ENCODE measurements at regions not wholly inside any gene's neighbourhood (a gene's known extent, or its start where the extent isn't known, plus 50 kb on each side); places are given as distances from the start of the nearest gene placed in this dataset.

DNA sequence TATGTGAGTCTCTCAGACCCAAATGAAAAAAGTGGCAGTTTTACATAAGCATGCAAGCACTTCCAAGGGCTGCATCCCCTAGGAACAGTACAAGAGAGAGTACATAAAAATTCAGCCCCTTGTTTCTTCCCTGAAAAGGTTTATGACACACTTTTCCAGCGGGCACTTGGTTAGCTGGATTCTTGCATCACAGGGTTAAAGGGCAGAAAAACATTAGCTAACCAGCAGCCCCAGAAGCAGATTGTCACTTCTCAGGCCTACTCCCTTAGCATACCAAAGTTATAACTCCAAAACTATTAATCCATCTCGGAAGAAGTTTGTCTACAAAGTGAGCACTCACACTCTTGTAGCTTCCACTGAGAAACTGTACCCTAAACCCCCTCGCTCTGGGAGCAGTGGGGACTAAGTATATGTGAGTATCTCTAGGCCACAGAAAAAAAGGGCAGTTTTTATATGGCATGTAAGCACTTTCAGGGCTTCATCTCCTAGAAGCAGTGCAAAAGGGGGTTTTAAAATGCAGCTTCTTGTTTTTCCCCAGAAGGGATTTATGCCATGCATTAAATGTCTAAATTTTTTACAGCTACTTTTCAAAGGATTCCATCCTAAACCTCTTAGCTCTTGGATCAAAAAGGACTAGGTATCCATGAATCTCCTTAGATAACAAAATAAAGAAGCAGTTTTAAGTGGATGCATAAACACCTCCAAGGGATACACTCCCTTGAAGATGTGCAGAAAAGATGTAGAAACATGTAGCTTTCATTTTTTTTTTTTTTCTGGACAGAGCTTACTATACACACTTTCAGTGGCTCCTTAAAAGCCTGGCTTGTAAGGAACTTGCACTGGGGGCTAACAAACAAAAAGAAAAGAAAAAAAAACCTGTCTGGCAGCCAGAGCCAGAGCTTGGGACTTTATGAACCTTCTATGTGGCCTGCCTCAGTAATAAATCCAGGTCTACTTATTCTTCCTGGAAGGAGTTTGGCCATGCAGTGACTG lies 956.7 kb downstream of the CCSER2 start:
- TF ChIP-seq, protein P1, sequence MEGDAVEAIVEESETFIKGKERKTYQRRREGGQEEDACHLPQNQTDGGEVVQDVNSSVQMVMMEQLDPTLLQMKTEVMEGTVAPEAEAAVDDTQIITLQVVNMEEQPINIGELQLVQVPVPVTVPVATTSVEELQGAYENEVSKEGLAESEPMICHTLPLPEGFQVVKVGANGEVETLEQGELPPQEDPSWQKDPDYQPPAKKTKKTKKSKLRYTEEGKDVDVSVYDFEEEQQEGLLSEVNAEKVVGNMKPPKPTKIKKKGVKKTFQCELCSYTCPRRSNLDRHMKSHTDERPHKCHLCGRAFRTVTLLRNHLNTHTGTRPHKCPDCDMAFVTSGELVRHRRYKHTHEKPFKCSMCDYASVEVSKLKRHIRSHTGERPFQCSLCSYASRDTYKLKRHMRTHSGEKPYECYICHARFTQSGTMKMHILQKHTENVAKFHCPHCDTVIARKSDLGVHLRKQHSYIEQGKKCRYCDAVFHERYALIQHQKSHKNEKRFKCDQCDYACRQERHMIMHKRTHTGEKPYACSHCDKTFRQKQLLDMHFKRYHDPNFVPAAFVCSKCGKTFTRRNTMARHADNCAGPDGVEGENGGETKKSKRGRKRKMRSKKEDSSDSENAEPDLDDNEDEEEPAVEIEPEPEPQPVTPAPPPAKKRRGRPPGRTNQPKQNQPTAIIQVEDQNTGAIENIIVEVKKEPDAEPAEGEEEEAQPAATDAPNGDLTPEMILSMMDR (IDR thresholded peaks at IDR 0.05; ENCODE audit: low read depth, low read length), result no peak
- TF ChIP-seq POLR2A (IDR thresholded peaks at IDR 0.05; ENCODE audit: extremely low read depth, insufficient read length) (no peak), MYC (IDR thresholded peaks at IDR 0.05; ENCODE audit: low read depth, low read length) (no peak)
- TF ChIP-seq, protein P2, sequence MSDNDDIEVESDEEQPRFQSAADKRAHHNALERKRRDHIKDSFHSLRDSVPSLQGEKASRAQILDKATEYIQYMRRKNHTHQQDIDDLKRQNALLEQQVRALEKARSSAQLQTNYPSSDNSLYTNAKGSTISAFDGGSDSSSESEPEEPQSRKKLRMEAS (IDR thresholded peaks at IDR 0.05; ENCODE audit: low read depth, low read length), result no peak
